Non-pigmented ciliary epithelial cell (primary cell): ENCODE measurements at regions not wholly inside any gene's neighbourhood (a gene's known extent, or its start where the extent isn't known, plus 50 kb on each side); places are given as distances from the start of the nearest gene placed in this dataset.
"Not testable (repeated sequence)": the region's sequence is repeated elsewhere in the genome, so short reads cannot be mapped to it uniquely, and the experiment has no call there.

Experiments
- DNase-seq: peaks from one replicate; pipeline ENCODE4 v3.0.0-alpha.2; 2010; ENCODE audit warnings: low read depth

DNA sequence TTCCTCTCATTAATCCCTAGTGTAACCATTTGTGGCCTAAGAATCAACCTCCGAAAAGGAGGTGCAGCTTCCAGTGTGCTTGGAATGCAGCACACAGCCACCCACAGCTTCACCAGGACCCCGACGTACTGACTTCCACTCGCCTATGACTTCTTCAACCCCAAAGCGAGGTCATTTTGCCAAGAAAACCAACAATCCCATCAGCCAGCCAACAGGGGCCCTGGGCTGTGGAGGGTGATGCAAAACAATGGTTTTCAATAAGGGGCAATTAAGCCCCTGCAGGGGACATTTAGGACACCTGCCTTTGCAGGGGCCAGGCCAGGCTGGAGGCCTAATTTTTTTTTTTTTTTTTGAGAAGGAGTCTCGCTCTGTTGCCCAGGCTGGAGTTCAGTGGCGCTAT is 158.1 kb upstream of the SKOR2 start:
- DNase-seq: no peak

DNA sequence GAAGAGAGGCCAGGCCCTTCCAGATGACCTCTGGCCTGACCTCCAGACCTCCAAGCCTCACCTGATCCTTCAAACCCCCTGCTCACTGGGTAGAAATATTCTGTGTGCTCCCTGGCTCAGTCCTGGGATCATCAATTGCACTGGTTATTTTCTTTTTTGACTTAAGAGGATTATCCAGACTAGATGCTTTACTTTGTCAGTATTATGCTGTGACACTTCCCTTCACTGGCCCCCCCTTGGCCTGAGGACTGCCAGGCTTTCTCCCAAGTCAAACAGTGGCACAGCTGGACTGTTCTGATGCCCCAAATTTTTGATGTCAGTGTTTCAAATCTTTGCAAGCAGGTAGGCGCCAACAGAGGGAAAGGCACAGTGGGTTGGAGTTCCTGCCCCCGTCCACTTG is 156.3 kb upstream of the SKOR2 start:
- DNase-seq: no peak

DNA sequence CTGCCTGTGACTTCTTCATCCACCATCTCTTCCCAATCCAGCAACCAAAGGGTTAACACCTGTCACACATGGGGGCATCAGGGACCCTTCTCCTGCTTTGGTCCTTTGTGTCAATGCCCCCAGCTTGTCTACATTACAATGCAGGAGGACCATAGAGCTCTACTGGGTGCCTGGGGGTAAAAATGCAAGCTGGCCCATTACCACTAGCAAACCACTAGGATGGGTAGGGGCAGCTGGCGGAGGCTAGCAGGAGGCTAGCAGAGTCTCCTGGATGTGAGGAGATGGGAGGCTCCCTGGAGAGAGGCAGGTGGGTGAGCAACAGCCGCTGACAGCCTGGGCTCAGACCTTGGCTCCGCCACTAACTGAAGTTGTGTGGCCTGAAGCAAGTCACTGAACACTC is 153.4 kb upstream of the SKOR2 start:
- no peak for DNase-seq

DNA sequence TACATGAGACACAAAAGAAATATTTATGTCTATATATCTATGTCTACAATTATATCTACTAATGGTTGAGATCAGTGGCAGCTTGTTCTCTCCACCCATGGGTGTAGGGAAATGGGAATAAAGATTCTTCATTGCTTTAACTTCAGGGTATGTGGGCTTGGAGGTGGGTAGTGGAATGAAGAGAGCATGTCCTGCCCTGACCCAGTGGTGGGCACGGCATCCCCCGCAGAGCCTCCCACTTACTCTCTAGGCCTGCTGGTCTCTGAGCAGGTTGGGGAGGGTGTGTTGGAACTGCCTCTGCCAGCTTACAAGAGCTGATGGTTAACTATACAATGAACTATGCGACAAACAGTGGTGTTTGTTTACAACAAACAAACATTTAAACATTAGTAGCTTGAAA is 152.5 kb upstream of the SKOR2 start:
- no peak for DNase-seq

DNA sequence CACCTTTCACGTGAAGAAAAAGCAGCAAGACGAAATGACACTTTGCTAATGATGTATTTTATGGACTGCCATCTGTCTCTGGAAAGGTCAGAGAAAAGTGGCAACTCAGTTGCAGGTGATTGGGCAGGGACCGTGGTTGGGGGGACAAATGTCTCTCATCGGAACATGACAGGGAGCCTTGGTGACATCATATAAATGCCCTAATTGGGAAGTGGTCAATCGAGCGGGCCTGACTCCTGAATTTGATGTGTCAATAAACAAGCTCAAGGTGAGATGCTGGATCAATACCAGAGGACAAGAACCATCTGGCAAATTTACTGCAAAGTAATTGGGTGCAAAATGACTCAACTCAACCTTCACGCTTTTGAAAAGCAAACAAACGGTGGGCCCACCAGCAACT is 151.9 kb upstream of the SKOR2 start:
- DNase-seq: no peak

GRCh38 chr18:47399475-47399874 is 148.0 kb upstream of the SKOR2 start:
- DNase-seq: no peak

GRCh38 chr18:47397671-47398319 is 146.3 kb upstream of the SKOR2 start:
- DNase-seq: no peak

- no peak for DNase-seq
These were observed 140.2 kb upstream of the SKOR2 start for GRCh38 chr18:47391665-47392064.

GRCh38 chr18:47390410-47391024 is 139.1 kb upstream of the SKOR2 start:
- DNase-seq: no peak

- no peak for DNase-seq
These were observed 137.8 kb upstream of the SKOR2 start for GRCh38 chr18:47389210-47389609.

DNA sequence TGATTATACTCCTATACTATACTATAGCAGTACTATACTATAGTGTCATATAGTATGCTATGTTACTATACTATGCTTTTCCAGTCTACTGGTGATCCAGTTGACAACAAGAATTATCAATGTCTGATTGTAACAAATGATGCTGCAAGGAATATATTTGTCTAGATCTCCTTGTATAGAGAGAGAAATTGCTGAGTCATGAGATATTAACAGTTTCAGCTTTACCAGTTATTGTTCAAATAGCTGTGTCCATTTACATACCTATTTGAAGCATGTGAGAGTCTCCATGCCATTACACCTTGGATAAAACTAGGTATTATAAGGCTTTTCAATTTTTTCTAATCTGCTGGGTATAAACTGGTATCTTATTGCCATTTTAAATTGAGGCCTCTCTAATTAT is 136.4 kb upstream of the SKOR2 start:
- DNase-seq: no peak

DNA sequence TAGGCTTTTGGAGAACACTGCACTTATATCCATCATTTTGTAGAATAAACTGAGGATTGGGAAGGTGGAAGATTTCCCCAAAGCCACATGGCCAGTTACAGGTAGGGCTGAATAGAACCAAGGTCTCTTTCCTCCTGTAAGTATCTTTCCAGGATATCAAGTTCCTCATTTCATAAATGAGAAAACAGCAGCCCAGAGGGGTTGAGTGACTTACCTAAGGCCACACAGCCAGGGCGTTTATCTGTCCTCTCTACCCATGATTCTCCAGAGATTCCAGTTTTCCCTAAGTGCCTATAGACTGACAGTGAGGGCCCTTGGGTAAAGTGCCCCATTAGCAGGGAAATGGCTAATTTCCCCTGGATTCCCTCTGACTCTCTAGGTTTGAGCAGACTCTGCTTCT is 132.3 kb upstream of the SKOR2 start:
- no peak for DNase-seq

- DNase-seq: no peak
These were observed 130.6 kb upstream of the SKOR2 start for GRCh38 chr18:47381975-47382570.

- no peak for DNase-seq
These were observed 128.7 kb upstream of the SKOR2 start for GRCh38 chr18:47380153-47380552.

DNA sequence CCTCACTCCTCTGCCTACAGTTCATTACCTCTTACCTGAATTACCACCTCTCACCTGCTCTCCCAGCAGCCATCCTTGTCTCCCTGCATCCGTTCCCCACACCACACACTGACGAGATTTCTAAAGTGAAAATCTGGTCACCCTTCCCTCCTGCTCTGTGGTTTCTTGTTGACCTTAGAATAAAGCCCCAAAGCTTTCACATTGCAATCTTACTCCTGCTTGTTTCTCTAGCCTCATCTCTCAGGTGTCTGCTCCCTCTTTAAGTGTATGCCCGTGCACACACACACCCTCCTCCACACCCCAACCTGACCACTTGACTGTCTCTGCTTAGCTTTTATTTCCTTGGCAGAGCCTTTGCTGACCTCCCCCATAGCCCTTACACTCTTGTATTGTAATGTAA is 122.0 kb upstream of the SKOR2 start:
- DNase-seq: no peak

DNA sequence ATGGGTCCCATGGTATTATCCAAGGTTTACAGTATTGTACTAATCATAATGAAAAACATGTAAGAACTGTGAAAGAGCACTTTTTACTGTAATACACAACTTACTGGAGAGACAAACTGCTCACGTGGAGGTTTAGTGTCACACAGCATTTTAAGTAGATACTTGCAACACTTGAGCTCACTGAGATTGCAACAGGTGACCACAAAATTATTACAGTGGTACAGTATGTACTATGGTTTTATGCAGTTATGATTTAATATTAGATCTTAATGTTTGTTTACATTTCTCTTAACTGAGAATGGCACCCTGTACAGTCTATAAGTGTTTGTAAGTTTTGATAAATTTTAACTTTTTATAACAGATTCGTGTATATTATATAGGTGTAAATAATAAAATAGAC is 118.6 kb upstream of the SKOR2 start:
- DNase-seq: no peak

DNA sequence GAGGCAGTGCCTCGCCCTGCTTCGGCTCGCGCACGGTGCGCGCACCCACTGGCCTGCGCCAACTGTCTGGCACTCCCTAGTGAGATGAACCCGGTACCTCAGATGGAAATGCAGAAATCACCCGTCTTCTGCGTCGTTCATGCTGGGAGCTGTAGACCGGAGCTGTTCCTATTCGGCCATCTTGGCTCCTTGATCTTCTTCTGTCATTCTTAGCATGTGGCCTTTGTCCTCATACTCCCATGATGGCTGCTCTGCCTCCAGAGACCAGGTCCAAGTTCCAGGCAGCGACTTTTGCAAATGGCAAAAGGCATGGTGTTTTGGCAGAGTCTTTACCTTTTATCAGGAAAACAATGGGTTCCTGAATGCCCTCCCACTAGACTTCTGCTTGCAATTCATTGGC is 102.6 kb upstream of the SKOR2 start:
- DNase-seq: not testable (repeated sequence)

- DNase-seq: no peak
These were observed 94.6 kb upstream of the SKOR2 start for GRCh38 chr18:47346016-47346415.

DNA sequence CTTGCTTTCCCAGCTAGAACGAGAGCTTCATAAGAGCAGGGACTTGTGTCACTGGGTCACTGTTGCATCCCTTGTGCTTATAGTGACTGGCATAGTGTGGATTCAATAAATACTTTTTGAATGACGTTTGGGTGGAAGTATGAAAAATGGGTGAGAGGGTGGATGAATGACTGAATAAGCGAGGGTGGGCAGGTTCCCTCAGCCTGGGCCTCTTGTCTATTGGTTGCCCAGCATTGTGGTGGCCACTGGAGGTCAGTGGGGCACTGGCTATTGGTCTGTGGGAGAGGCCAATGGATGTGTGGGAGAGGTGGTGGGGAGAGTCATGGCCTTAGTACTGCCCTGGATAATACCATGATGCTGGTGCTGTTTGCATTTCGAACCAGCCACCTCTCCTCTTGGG is 93.8 kb upstream of the SKOR2 start:
- DNase-seq: no peak

DNA sequence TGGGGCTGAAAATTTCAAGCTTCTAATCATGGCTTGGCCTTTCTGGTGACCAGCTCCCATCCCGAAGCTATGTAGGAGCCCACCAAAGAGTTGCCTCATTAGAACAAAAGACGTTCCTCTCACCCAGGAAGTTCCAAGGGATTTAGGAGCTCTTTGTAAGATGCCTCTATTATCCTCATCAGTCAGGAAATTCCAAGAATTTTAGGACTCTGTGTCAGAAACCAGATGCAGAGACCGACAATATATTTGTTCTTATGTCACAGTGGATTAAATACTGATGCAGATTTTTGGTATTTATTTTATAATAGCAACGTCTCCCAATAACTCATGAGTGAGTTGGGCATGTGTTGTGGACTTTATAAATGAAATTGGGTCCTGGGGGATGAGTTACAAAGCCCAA is 91.8 kb upstream of the SKOR2 start:
- DNase-seq: no peak

GRCh38 chr18:47342566-47342965 is 91.1 kb upstream of the SKOR2 start:
- no peak for DNase-seq

DNA sequence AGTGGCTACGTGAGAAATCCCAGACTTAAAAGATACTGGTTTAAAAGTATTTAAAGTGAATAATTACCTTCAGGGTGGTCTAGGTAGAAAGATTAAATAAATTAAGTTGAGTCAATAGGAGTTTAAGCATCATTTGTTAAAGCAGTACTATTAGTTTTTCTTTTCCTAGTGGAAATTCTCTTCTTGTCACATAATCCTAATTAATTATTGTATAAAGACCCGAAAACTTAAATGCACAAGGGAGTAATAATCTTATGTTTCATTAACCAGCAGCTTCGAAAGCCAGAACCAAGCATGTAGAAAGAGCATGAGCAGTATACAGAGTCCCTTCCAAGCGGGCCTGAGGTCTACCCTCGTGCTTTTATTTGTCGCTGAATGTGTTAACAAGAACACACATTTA is 90.2 kb upstream of the SKOR2 start:
- DNase-seq: no peak

- DNase-seq: no peak
These were observed 83.5 kb upstream of the SKOR2 start for GRCh38 chr18:47334966-47335365.
